Stimulated activated CD8-positive, alpha-beta memory T cell treated with anti-CD3 and anti-CD28 coated beads, Interleukin-2, amount 100 ng/mL, for 48 hours (primary cell): ENCODE measurements at regions not wholly inside any gene's neighbourhood (a gene's known extent, or its start where the extent isn't known, plus 50 kb on each side); places are given as distances from the start of the nearest gene placed in this dataset.

Experiments used
- DNase-seq, 2 donors: peaks; one replicate each; pipeline ENCODE4 v3.0.0-alpha.2; 2020; ENCODE audit warnings: low read depth in 2 of 2

GRCh38 chrX:39170464-39170863 is 369.2 kb downstream of the MID1IP1 start:
- no peak for DNase-seq

- DNase-seq: no peak
These were observed 370.4 kb downstream of the MID1IP1 start for GRCh38 chrX:39171686-39172085.

DNA sequence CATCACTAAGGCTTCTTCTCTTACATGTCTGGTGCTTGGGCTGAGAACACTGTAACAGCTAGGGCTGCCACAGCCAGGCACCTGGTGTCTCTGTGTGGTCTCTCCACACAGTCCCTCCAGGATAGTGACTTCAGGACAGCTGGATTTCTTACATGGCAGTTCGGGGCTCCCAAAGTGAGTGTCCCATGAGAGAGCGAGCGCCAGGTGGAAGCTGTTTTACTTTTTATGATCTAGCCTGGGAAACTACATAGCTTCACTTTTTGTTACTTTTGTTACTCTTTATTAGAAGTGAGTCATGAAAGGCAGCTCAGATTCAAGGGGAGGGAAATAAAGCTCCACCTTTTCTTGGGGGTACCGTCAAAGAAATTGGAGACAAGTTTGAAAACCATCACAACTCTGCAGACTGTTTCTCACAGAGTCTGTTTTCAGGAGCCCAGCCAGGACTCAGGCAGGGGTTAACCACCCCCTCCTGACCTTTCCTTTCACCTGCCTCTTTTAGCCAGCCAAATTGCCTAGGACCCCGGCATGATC is 373.0 kb downstream of the MID1IP1 start:
- DNase-seq: no peak

GRCh38 chrX:39174772-39175417 is 373.6 kb downstream of the MID1IP1 start:
- DNase-seq: no peak

DNA sequence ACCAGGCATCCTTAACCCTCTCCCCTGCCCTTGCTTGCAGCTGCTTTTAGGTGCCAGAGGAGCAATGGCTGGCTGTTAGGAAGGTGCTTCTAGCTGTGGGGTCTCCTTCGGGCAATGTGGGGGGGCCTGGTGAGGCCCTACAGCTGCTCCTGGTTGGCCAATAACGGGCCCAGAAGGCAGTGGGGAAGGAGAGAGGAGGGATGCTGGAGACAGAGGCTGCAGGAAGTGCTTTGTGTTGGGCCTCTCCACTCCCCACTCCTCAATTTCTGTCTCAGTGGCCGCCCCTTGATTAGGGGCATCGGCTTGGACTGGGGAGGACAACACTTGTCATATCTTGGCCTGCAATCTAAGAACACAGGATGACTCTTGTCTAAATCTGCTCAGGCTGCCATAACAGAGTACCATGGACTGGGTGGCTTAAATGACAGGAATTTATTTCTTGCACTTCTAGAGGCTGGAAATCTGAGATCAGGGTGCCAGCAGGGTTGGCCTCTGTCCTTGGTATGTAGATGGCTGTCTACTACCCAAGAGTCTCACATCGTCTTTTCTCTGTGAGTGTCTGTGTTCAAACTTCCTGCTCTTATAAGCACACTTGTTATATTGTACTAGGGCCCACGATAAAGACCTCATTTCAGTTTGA is 374.3 kb downstream of the MID1IP1 start:
- no peak for DNase-seq

- DNase-seq: no peak
These were observed 374.8 kb downstream of the MID1IP1 start for GRCh38 chrX:39176105-39176504.

DNA sequence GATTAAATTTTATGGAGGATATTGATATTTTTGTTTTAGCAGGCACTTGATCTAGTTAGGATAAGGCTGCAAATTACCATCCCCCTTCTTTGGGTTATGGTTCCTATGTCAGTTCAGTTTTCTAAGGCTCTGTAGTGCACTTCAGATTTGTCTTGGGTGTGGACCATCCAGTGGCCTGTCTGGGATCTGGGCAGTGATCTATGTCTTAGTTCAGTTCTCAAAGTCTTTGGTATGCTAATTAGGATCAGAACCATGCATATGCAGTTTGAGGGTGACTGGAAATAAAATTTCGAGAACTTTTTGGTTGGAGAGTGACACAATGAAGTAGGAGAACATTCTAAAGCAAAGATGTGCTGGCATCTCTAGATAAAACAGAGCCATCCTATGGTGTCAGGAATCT is 388.2 kb downstream of the MID1IP1 start:
- no peak for DNase-seq

GRCh38 chrX:39194673-39195072 is 393.4 kb downstream of the MID1IP1 start:
- DNase-seq: no peak

DNA sequence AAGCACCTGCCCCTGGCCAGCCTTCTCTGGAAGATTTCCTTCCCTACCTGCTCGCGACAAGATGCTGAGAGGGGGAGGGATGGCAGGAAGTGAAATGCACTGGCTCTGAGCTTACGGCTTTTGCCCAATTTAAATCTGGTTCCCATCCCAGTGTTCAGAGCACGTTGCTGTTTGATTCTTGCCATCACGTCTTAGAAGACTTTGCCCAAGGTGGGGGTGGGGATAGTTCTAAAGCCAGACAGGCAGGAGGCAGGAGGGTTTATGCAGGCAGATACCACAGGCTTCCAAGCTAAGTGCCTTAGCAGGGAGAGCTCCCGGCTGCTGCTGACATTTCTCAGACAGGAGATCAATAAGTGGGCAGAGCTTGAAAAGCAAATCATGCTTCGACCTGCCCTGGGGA is 393.9 kb downstream of the MID1IP1 start:
- DNase-seq: no peak

GRCh38 chrX:39196192-39197102 is 395.2 kb downstream of the MID1IP1 start:
- DNase-seq: no peak

- DNase-seq: no peak
These were observed 398.2 kb downstream of the MID1IP1 start for GRCh38 chrX:39199429-39199828.

DNA sequence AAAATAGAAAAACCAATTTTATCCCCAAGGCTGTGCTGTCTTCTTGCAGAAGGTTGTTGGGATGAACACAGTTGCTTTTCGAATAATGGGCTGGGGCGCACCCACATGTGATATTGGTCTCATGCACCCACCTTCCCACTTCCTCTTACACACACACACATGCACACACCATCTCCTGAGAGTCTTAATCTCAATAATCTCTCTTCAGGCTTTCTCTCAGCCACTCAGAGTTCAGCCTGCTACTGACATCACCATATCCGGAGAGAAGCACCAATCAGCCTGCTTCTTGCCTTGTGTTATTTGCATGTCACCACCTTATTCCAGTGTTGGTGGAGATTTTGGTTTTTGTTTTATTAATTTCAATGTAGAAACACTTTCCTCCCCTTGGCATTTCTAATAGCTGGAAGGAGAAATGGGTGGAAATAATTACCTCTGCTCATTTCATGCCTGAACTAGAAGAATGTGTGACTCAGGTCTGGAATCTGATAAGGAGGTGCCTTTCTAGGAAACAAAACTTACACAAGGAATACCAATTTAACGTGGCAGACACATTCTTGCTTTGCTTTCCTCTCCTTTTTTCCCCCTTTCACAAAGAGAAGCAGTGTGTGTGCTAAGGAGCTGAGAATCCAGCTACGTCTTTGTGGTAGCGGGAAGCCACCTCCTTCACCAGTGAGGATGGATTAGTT is 400.2 kb downstream of the MID1IP1 start:
- DNase-seq: no peak

DNA sequence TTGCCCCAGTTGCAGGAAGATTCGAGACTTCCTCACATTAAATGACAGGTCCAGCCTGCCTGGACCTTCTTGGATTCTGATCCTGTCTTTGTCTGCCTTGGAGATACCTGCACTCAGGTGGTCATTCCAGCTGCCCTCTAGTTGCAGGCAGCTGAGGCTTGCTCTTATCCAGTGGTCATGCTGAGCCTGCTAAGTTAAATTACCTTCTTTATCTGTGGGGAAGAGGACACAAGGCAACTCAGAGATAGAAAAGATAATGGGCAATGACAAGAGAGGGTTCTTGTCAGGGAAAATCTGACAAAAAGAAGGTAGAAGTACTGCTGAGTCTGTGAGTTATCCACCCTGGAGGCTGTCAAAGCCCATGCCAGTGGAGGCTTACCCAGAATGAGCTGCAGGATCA is 401.4 kb downstream of the MID1IP1 start:
- no peak for DNase-seq

GRCh38 chrX:39203427-39203826 is 402.2 kb downstream of the MID1IP1 start:
- DNase-seq: no peak

DNA sequence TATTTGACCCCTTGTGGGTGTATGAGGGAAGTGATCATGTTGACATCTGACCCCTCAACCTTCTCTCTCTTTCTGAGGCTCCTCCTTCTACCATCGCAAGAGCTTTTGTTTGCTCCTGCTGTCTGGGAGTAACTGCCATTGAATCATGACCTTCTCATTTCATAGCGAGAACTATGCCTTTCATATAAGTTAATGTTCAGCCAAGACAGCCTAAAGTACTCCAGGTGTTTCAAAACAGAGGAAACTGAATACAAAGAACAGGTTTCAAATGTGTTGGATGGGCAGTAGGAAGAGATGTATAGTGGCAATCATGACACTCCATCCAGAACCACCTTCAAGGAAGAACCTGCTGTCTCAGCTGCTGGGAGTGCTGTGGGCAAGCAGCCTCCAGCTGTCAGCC is 403.1 kb downstream of the MID1IP1 start:
- no peak for DNase-seq

- peak; percentile 18 to 27 for DNase-seq
These were observed 403.7 kb downstream of the MID1IP1 start for GRCh38 chrX:39204945-39205344.

- DNase-seq: no peak
These were observed 404.2 kb downstream of the MID1IP1 start for GRCh38 chrX:39205467-39205866.

DNA sequence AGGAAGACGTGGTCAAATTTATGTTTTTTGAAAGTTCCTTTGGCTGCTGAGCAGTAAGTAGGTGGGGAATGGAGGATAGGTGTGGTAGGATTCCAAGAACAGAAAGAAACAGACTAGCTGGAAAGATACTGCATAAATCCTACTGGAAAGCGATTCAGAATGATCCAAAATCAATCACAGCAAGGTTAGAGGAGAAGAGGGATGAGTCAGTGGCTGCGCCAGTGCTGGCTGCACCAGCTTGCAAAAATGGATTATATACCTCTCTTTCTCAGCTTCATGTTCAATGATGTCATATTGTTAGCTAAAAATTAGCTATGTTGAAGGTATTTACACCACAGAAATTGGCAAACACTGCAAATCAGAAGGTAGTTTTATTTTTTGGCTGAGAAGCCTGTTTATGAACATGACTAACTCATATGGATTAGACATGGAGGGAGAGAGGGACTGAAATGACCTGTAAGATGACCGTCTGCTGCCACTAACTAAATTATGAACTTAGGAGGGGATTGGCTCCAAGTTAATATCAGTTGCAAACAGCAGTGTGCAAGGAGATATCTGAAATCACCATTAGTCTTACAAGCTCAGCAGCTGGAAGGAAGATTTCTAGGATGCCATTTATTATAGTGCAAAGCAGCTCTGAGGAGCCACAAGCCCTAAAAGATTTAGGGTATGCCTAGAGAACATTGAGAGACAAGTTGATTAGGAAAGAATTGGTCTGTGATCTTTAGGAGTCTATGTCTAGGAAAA is 405.3 kb downstream of the MID1IP1 start:
- DNase-seq: no peak

DNA sequence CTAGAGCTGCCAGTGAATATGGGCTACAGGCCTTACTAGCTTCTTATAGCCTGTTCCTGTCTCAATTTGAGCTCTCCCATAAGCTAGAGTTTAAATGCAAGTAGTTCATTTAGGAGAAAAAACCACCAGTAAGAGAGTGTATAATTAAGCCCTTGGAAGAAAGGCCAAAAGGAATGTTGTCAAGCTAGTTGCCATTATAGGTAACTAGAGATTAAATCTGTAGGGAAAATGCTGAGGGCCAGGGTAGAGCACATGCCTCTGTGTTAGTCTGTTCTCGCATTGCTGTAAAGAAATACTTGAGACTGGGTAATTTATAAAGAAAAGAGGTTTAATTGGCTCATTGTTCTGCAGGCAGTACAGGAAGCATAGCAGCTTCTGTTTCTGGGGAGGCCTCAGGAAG is 410.2 kb downstream of the MID1IP1 start:
- no peak for DNase-seq

- DNase-seq: peak in 1 of 2 donors; percentile 17
These were observed 411.2 kb downstream of the MID1IP1 start for GRCh38 chrX:39212456-39212855.
